ENCODE measurements at regions not wholly inside any gene's neighbourhood (a gene's known extent, or its start where the extent isn't known, plus 50 kb on each side); places are given as distances from the start of the nearest gene placed in this dataset.

DNA sequence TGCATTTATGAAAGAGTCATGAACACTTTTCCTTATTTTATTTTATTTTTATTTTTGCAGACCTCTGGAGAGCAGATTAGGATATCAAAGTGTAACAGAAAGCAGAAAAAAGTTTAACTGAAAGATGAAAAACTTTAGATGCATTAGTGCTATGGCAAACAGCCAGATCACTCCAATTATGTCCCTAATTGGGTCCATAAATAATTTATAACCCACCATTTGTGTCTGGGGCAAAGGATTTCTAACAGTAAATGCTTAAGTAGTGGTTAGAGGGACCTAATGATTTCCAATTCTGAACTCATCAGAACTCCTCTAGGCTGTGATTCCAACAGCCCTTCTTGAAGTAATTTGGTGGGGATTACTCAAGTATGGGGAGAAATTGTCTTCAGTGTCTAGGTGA, 93.7 kb upstream of the PROKR2 start:
- TF ChIP-seq, protein P1, sequence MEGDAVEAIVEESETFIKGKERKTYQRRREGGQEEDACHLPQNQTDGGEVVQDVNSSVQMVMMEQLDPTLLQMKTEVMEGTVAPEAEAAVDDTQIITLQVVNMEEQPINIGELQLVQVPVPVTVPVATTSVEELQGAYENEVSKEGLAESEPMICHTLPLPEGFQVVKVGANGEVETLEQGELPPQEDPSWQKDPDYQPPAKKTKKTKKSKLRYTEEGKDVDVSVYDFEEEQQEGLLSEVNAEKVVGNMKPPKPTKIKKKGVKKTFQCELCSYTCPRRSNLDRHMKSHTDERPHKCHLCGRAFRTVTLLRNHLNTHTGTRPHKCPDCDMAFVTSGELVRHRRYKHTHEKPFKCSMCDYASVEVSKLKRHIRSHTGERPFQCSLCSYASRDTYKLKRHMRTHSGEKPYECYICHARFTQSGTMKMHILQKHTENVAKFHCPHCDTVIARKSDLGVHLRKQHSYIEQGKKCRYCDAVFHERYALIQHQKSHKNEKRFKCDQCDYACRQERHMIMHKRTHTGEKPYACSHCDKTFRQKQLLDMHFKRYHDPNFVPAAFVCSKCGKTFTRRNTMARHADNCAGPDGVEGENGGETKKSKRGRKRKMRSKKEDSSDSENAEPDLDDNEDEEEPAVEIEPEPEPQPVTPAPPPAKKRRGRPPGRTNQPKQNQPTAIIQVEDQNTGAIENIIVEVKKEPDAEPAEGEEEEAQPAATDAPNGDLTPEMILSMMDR (conservative IDR thresholded peaks at IDR 0.05; ENCODE audit: low read length): no peak
- no peak for TF ChIP-seq EZH2phosphoT487 (IDR thresholded peaks at IDR 0.05; ENCODE audit: borderline replicate concordance)
